Gastroesophageal sphincter (tissue), 4 donors: ENCODE measurements at regions not wholly inside any gene's neighbourhood (a gene's known extent, or its start where the extent isn't known, plus 50 kb on each side); places are given as distances from the start of the nearest gene placed in this dataset.
"Not testable (repeated sequence)": the region's sequence is repeated elsewhere in the genome, so short reads cannot be mapped to it uniquely, and the experiment has no call there.

Source experiments
- ATAC-seq: fragments of 150-250 bp; one replicate; pipeline ENCODE4 v1.9.1; 2016; ENCODE audit warnings: mild to moderate bottlenecking, moderate library complexity
- H3K27ac ChIP-seq, 4 donors: fragments of 200-600 bp; sonication (generic) in 3 of 4; 1 replicate in 3 of 4; 2 replicates in 1 of 4; pipeline ENCODE4 v1.5.1; 2016 to 2019
- H3K27me3 ChIP-seq: fragments of 200-600 bp; sonication (generic); one replicate; pipeline ENCODE4 v1.5.1; 2019
- H3K36me3 ChIP-seq, 2 donors: fragments of 200-600 bp; sonication (generic); one replicate each; pipeline ENCODE4 v1.5.1; 2019; ENCODE audit warnings: control low read depth in 1 of 2
- H3K4me1 ChIP-seq, 3 donors: fragments of 200-600 bp; sonication (generic); 1 replicate in 2 of 3; 2 replicates in 1 of 3; pipeline ENCODE4 v1.5.1; 2016 to 2019; ENCODE audit warnings: control low read depth in 2 of 3
- H3K4me3 ChIP-seq, 2 donors: fragments of 200-600 bp; sonication (generic); one replicate each; pipeline ENCODE4 v1.5.1; 2019; ENCODE audit warnings: mild to moderate bottlenecking in 1 of 2, moderate library complexity in 1 of 2
- H3K9me3 ChIP-seq, 3 donors: fragments of 200-600 bp; sonication (generic); one replicate each; pipeline ENCODE4 v1.5.1; 2017 to 2019; ENCODE audit warnings: control low read depth in 2 of 3
- POLR2A ChIP-seq, 2 donors: fragments of 450-650 bp; IDR thresholded peaks; one replicate each; pipeline ENCODE4 v1.6.1; 2017; ENCODE audit warnings: antibody characterized with exemption in 2 of 2, mild to moderate bottlenecking in 2 of 2, moderate library complexity in 1 of 2
- WGBS, 2 donors: methylation state at CpG; one replicate each; pipeline ENCODE4 v1.1.5; 2018; ENCODE audit warnings: low coverage in 1 of 2; 5-methylcytosine and 5-hydroxymethylcytosine counted together

DNA sequence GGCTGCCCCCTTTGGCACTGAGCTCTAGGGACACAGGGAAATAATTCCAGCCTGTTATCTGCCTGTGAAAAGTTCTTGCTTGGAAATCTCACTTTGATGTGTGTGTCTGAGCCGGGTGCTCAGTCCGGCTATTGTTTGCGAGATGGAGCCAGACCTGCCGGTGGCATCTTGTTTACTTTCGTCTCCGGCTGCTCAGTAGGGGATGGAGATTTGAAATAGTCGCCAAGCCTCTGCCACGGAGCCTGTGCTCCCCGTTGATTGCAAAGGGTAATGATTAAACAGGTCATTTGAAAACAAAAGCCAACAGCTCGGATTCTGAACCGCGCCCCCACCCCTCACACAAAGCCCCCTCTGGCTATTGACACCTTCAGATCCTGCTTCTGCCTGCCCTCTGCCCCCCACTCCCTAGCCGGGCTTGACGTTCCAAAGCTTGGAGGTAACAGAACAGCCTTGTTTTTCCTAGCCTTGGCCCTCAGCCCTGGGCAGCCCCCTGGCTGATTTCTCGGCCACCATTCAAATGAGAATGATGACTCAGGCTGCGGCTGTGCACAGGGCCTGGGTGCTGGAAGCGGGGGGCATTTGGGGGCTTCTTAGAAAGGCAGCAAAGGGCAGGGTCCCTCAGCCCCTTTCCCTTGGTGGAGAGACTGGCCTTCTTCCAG, 70.8 kb upstream of the SPDYE9 start:
- peak overlapping the region in 1 of 2 donors; percentile 26 for H3K4me3 ChIP-seq
- H3K36me3 ChIP-seq, ATAC-seq, H3K27ac ChIP-seq, H3K4me1 ChIP-seq, H3K27me3 ChIP-seq, H3K9me3 ChIP-seq: not testable (repeated sequence)
- WGBS, 2 donors: no CpG with 5 or more reads among the region's 17 CpGs

DNA sequence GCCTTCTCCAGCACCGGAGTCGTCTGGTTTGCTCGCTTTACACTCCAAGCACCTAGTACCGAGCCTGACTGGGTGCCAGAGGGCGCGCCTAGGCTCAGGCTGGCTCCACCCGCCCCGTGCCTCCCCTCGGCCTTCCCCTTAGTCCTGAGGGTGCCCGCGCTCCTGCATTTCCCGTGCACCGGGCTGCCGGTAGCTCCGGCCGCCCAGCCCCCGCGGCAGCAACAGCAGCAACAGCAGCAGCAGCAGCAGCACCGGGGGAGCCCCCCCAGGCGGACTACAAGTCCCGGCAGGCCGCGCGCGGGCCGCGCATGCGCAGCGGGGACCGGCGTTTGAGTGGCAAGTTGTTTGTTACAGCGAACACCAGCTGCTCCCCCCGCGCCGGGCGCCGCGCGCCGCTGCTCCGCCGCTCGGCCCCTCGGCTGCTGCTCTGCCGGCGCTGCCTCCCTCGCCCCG, 68.8 kb upstream of the SPDYE9 start:
- ATAC-seq: peak; percentile 96
- H3K36me3 ChIP-seq, H3K9me3 ChIP-seq, H3K4me1 ChIP-seq, H3K27me3 ChIP-seq: not testable (repeated sequence)
- Histone ChIP-seq H3K27ac (peak overlapping the region in 3 of 4 donors; percentile 48 to 72 (median 70)), H3K4me3 (peak overlapping the region; percentile 27 to 49)
- TF ChIP-seq POLR2A (IDR thresholded peaks at IDR 0.05): peak; percentile 11 to 33
- no CpG with 5 or more reads among the region's 48 CpGs for WGBS, 2 donors

DNA sequence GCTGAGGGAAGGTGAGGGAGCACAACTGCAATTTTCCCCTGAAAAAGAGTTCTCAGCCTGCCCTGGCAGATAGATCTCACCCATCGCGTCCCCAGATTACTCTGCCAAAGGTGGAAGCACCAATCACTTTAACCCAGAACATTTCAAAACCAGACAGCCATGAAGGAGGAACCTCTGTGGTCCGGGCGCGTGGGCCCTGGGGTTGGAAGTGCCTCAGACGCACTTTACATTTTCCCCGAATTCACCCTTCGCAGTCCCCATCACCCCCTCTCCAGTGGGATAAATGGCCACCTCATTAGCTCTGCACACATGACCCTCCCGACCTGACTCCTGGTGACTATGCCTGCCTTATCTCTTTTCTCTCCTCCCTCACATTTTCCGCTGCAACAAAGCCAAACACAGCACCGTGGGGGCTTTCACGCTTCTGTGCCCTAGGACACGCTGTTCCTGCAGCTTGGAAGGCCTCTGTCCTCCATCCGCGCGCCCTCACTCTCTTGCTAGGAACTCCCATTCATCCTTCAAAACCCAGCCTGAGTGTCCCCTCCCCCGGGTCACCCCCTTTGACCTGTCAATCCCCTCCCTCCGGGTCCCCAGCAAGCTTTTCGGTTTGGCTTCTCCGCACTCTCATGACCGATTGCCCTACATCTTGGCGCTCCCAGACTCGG, 68.2 kb upstream of the SPDYE9 start:
- H3K9me3 ChIP-seq, ATAC-seq, H3K27me3 ChIP-seq, H3K4me1 ChIP-seq, H3K36me3 ChIP-seq: not testable (repeated sequence)
- 36 to 75% methylated on average over 2 to 8 of the region's 23 CpGs for WGBS, 2 donors
- Histone ChIP-seq H3K27ac (peak overlapping the region in 1 of 4 donors; percentile 70), H3K4me3 (peak overlapping the region in 1 of 2 donors; percentile 49)

DNA sequence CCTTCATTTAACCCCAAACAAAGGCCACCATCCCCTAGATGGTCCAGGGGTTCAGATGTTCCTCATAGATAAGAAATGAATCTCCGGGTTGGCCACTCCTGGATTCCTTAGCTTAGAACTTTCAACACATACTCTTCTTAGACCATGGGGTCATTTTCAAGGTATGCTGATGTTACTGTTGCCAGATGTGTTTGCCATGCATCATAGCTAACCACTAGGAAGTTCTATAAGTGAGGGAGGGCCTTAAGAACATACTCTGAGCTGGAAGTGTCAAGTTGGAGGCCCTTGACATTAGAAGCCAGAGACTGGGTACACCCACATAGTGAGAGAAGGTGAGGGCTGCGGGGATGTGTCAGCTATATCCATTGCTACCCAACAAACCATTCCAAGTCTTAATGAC, 62.7 kb upstream of the SPDYE9 start:
- H3K4me3 ChIP-seq, H3K27me3 ChIP-seq, H3K4me1 ChIP-seq, ATAC-seq, H3K9me3 ChIP-seq, H3K36me3 ChIP-seq, H3K27ac ChIP-seq: not testable (repeated sequence)
- WGBS, 2 donors: no CpG with 5 or more reads among the region's 2 CpGs

DNA sequence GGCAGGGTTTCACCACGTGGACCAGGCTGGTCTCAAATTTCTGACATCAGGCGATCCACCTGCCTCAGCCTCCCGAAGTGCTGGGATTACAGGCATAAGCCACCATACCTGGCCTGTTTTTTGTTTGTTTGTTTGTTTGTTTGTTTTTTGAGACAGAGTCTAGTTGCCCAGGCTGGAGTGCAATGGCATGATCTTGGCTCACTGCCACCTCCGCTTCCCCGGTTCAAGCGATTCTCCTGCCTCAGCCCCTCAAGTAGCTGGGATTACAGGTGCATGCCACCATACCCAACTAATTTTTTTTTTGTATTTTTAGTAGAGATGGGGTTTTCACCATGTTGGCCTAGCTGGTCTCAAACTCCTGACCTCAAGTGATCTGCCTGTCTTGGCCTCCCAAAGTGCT, 61.8 kb upstream of the SPDYE9 start:
- not testable (repeated sequence) for H3K27me3 ChIP-seq

DNA sequence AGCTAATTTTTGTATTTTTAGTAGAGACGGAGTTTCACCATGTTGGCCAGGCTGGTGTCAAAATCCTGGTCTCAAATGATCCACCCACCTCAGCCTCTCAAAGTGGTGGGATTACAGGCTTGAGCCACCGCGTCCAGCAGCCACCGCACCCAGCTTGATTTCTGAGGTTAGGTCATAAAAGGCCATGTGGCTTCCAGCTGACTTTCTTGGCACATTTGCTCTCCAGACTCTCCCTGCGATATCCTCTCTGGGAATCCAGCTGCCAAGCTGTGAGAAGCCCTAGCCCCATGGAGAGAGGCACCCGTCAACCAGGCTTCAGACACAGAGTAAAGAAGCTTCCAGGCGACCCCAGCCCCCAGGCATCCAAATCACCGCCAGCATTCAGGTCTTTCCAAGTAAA, 58.2 kb upstream of the SPDYE9 start:
- no CpG with 5 or more reads among the region's 8 CpGs for WGBS, 2 donors
- not testable (repeated sequence) for H3K9me3 ChIP-seq, H3K4me3 ChIP-seq, H3K27ac ChIP-seq, H3K27me3 ChIP-seq, H3K4me1 ChIP-seq, ATAC-seq, H3K36me3 ChIP-seq

More for the DNA sequence above, 61.8 kb upstream of the SPDYE9 start:
- no CpG with 5 or more reads among the region's 6 CpGs for WGBS, 2 donors
- not testable (repeated sequence) for H3K27ac ChIP-seq, H3K36me3 ChIP-seq, H3K9me3 ChIP-seq, H3K4me3 ChIP-seq, ATAC-seq, H3K4me1 ChIP-seq

DNA sequence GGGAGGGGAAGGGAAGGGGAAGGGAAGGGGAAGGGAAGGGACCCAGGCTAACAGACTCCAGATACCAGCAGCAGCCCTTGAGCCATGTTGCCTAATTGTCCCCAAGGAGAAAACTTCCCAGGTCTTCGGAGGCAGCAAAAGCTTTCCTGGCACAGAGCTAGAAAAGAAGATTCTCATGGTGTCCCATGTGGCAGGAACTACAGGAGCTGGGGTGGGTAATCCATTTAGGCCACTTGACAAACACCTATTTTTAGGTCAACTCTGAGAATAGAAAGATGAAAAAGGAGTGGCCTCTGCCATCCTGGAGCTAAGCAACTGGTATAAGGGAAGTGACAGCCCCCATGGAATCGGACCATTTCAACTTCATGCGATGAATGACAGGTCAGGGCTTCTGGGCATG, 52.1 kb upstream of the SPDYE9 start:
- not testable (repeated sequence) for H3K27ac ChIP-seq, ATAC-seq, H3K4me3 ChIP-seq, H3K9me3 ChIP-seq, H3K36me3 ChIP-seq, H3K27me3 ChIP-seq, H3K4me1 ChIP-seq
- WGBS, 2 donors: no CpG with 5 or more reads among the region's 3 CpGs
